ENCODE measurements at regions not wholly inside any gene's neighbourhood (a gene's known extent, or its start where the extent isn't known, plus 50 kb on each side); places are given as distances from the start of the nearest gene placed in this dataset.

- DNase-seq (ENCODE audit: low spot score): no peak
- Mint-ChIP-seq H3K27ac (no peak overlapping the region), H3K4me3 (no peak overlapping the region), H3K36me3 (ENCODE audit: low read depth) (no peaks in the 10 kb centered on the region), H3K27me3 (ENCODE audit: low read depth) (no peaks in the 10 kb centered on the region), H3K9me3 (no peaks in the 10 kb centered on the region), H3K4me1 (ENCODE audit: low read depth) (no peaks in the 10 kb centered on the region)
Measured at GRCh38 chr5:88113429-88113828, 155.2 kb downstream of the TMEM161B start.

- no peak overlapping the region for H3K27ac Mint-ChIP-seq
- no peaks in the 10 kb centered on the region for H3K27me3 Mint-ChIP-seq (ENCODE audit: low read depth)
- no peak for DNase-seq (ENCODE audit: low spot score)
- H3K36me3 Mint-ChIP-seq (ENCODE audit: low read depth): no peaks in the 10 kb centered on the region
- H3K4me1 Mint-ChIP-seq (ENCODE audit: low read depth): no peaks in the 10 kb centered on the region
- H3K4me3 Mint-ChIP-seq: no peak overlapping the region
- no peaks in the 10 kb centered on the region for H3K9me3 Mint-ChIP-seq
Measured at GRCh38 chr5:88109818-88110217, 158.8 kb downstream of the TMEM161B start.

- H3K4me3 Mint-ChIP-seq: no peak overlapping the region
- no peak overlapping the region for H3K27ac Mint-ChIP-seq
- no peaks in the 10 kb centered on the region for H3K27me3 Mint-ChIP-seq (ENCODE audit: low read depth)
- no peaks in the 10 kb centered on the region for H3K4me1 Mint-ChIP-seq (ENCODE audit: low read depth)
- H3K36me3 Mint-ChIP-seq (ENCODE audit: low read depth): no peaks in the 10 kb centered on the region
- no peak for DNase-seq (ENCODE audit: low spot score)
- H3K9me3 Mint-ChIP-seq: no peaks in the 10 kb centered on the region
Measured at GRCh38 chr5:88108490-88109279, 160.0 kb downstream of the TMEM161B start.

- H3K4me3 Mint-ChIP-seq: no peak overlapping the region
- H3K9me3 Mint-ChIP-seq: no peaks in the 10 kb centered on the region
- H3K27me3 Mint-ChIP-seq (ENCODE audit: low read depth): peaks cover 2% of the 10 kb centered on the region
- no peak overlapping the region for H3K27ac Mint-ChIP-seq
- H3K4me1 Mint-ChIP-seq (ENCODE audit: low read depth): no peaks in the 10 kb centered on the region
- no peak for DNase-seq (ENCODE audit: low spot score)
- H3K36me3 Mint-ChIP-seq (ENCODE audit: low read depth): no peaks in the 10 kb centered on the region
Measured at GRCh38 chr5:88094906-88095496, 173.6 kb downstream of the TMEM161B start.

GRCh38 chr5:88094403-88094802 lies 174.2 kb downstream of the TMEM161B start:
- Mint-ChIP-seq H3K4me1 (ENCODE audit: low read depth) (no peaks in the 10 kb centered on the region), H3K9me3 (no peaks in the 10 kb centered on the region), H3K27me3 (ENCODE audit: low read depth) (peaks cover 2% of the 10 kb centered on the region), H3K27ac (no peak overlapping the region), H3K4me3 (no peak overlapping the region), H3K36me3 (ENCODE audit: low read depth) (no peaks in the 10 kb centered on the region)
- no peak for DNase-seq (ENCODE audit: low spot score)

GRCh38 chr5:88093765-88094164 lies 174.9 kb downstream of the TMEM161B start:
- Mint-ChIP-seq H3K27me3 (ENCODE audit: low read depth) (peaks cover 2% of the 10 kb centered on the region), H3K4me1 (ENCODE audit: low read depth) (no peaks in the 10 kb centered on the region), H3K36me3 (ENCODE audit: low read depth) (no peaks in the 10 kb centered on the region), H3K9me3 (no peaks in the 10 kb centered on the region), H3K4me3 (no peak overlapping the region), H3K27ac (no peak overlapping the region)
- DNase-seq (ENCODE audit: low spot score): no peak

- no peak overlapping the region for H3K4me3 Mint-ChIP-seq
- H3K9me3 Mint-ChIP-seq: no peaks in the 10 kb centered on the region
- no peaks in the 10 kb centered on the region for H3K4me1 Mint-ChIP-seq (ENCODE audit: low read depth)
- no peak overlapping the region for H3K27ac Mint-ChIP-seq
- no peak for DNase-seq (ENCODE audit: low spot score)
- no peaks in the 10 kb centered on the region for H3K36me3 Mint-ChIP-seq (ENCODE audit: low read depth)
- peaks cover 2% of the 10 kb centered on the region for H3K27me3 Mint-ChIP-seq (ENCODE audit: low read depth)
Measured at GRCh38 chr5:88092958-88093605, 175.6 kb downstream of the TMEM161B start.

GRCh38 chr5:88092358-88092757 lies 176.3 kb downstream of the TMEM161B start:
- H3K4me1 Mint-ChIP-seq (ENCODE audit: low read depth): no peaks in the 10 kb centered on the region
- no peak for DNase-seq (ENCODE audit: low spot score)

GRCh38 chr5:88090506-88090905 lies 178.1 kb downstream of the TMEM161B start:
- Mint-ChIP-seq H3K27ac (no peak overlapping the region), H3K4me1 (ENCODE audit: low read depth) (no peaks in the 10 kb centered on the region), H3K4me3 (no peak overlapping the region)

More at GRCh38 chr5:88092358-88092757, 176.3 kb downstream of the TMEM161B start:
- Mint-ChIP-seq H3K36me3 (ENCODE audit: low read depth) (no peaks in the 10 kb centered on the region), H3K27me3 (ENCODE audit: low read depth) (peaks cover 2% of the 10 kb centered on the region), H3K9me3 (no peaks in the 10 kb centered on the region), H3K4me3 (no peak overlapping the region), H3K27ac (no peak overlapping the region)

GRCh38 chr5:88089719-88090390 lies 178.8 kb downstream of the TMEM161B start:
- H3K4me1 Mint-ChIP-seq (ENCODE audit: low read depth): no peaks in the 10 kb centered on the region
- H3K27ac Mint-ChIP-seq: no peak overlapping the region
- no peak overlapping the region for H3K4me3 Mint-ChIP-seq
- peaks cover 2% of the 10 kb centered on the region for H3K27me3 Mint-ChIP-seq (ENCODE audit: low read depth)
- no peaks in the 10 kb centered on the region for H3K36me3 Mint-ChIP-seq (ENCODE audit: low read depth)
- no peaks in the 10 kb centered on the region for H3K9me3 Mint-ChIP-seq
- DNase-seq (ENCODE audit: low spot score): no peak

More at GRCh38 chr5:88090506-88090905, 178.1 kb downstream of the TMEM161B start:
- peaks cover 2% of the 10 kb centered on the region for H3K27me3 Mint-ChIP-seq (ENCODE audit: low read depth)
- H3K9me3 Mint-ChIP-seq: no peaks in the 10 kb centered on the region
- no peak for DNase-seq (ENCODE audit: low spot score)
- no peaks in the 10 kb centered on the region for H3K36me3 Mint-ChIP-seq (ENCODE audit: low read depth)

- H3K4me3 Mint-ChIP-seq: no peak overlapping the region
- H3K27me3 Mint-ChIP-seq (ENCODE audit: low read depth): no peaks in the 10 kb centered on the region
- no peak for DNase-seq (ENCODE audit: low spot score)
- H3K36me3 Mint-ChIP-seq (ENCODE audit: low read depth): no peaks in the 10 kb centered on the region
- H3K27ac Mint-ChIP-seq: no peak overlapping the region
- no peaks in the 10 kb centered on the region for H3K9me3 Mint-ChIP-seq
- H3K4me1 Mint-ChIP-seq (ENCODE audit: low read depth): no peaks in the 10 kb centered on the region
Measured at GRCh38 chr5:88085462-88085861, 183.2 kb downstream of the TMEM161B start.

GRCh38 chr5:88081877-88082276 lies 186.8 kb downstream of the TMEM161B start:
- Mint-ChIP-seq H3K9me3 (no peaks in the 10 kb centered on the region), H3K27ac (no peak overlapping the region), H3K4me1 (ENCODE audit: low read depth) (no peaks in the 10 kb centered on the region), H3K27me3 (ENCODE audit: low read depth) (no peaks in the 10 kb centered on the region), H3K4me3 (no peak overlapping the region), H3K36me3 (ENCODE audit: low read depth) (no peaks in the 10 kb centered on the region)
- no peak for DNase-seq (ENCODE audit: low spot score)

- Mint-ChIP-seq H3K36me3 (ENCODE audit: low read depth) (no peaks in the 10 kb centered on the region), H3K27me3 (ENCODE audit: low read depth) (no peaks in the 10 kb centered on the region), H3K4me3 (no peak overlapping the region), H3K27ac (no peak overlapping the region), H3K9me3 (no peaks in the 10 kb centered on the region), H3K4me1 (ENCODE audit: low read depth) (no peaks in the 10 kb centered on the region)
- DNase-seq (ENCODE audit: low spot score): no peak
Measured at GRCh38 chr5:88063813-88064212, 204.8 kb downstream of the TMEM161B start.

- no peak for DNase-seq (ENCODE audit: low spot score)
- H3K36me3 Mint-ChIP-seq (ENCODE audit: low read depth): no peaks in the 10 kb centered on the region
- H3K4me3 Mint-ChIP-seq: no peak overlapping the region
- no peaks in the 10 kb centered on the region for H3K27me3 Mint-ChIP-seq (ENCODE audit: low read depth)
- no peaks in the 10 kb centered on the region for H3K4me1 Mint-ChIP-seq (ENCODE audit: low read depth)
- no peaks in the 10 kb centered on the region for H3K9me3 Mint-ChIP-seq
- H3K27ac Mint-ChIP-seq: no peak overlapping the region
Measured at GRCh38 chr5:88060194-88060593, 208.5 kb downstream of the TMEM161B start.

Data from T-helper 2 cell treated with Interferon-gamma antibody and Interleukin-4, amounts not matched to agents 5 μg/mL and 100 μg/mL, for 36 hours (primary cell).